HCT116 (cell line): ENCODE measurements at regions not wholly inside any gene's neighbourhood (a gene's known extent, or its start where the extent isn't known, plus 50 kb on each side); places are given as distances from the start of the nearest gene placed in this dataset.

ENCODE experiments used
- ATAC-seq: fragments of 200-7000 bp; cut with Tn5 transposase; 2 replicates; pipeline ENCODE4 v1.9.1; 2020; ENCODE audit warnings: mild to moderate bottlenecking, moderate library complexity
- BruUV-seq: library from RNA; stranded (reverse); fragments of 400-500 nt; replicated peaks from 2 replicates; lab custom pipeline; 2021; lab: Mats Ljungman, UMichigan
- CTCF ChIA-PET: fragments of 300-600 bp; sonication (Branson Sonifier 250); formaldehyde crosslinking; loops from one replicate; lab custom pipeline; 2021; ENCODE audit warnings: antibody characterized with exemption; lab: Charles Lee
- POLR2A ChIA-PET: fragments of 300-600, 350-600 bp; sonication (Branson Sonifier 250); formaldehyde crosslinking; loops from one replicate; lab custom pipeline; 2021; ENCODE audit warnings: antibody characterized with exemption; lab: Charles Lee
- RAD21 ChIA-PET, 2 experiments: fragments of 300-600 bp; sonication (Branson Sonifier 250); formaldehyde crosslinking; loops; one replicate each; lab custom pipeline; 2023; ENCODE audit warnings: low total read pairs in 2 of 2; ENCODE audit not compliant: uncharacterized antibody in 2 of 2, unreplicated experiment in 2 of 2, low non-redundant PET in 1 of 2; lab: Charles Lee
- DNase-seq: peaks from one replicate; pipeline ENCODE4 v3.0.0-alpha.2; 2010; ENCODE audit warnings: low read depth, low spot score
- H2AFZ ChIP-seq: fragments of 200-600 bp; shearing (Covaris generic), sonication (generic); 2 replicates; pipeline ENCODE4 v1.6.1; 2017; ENCODE audit warnings: low read depth, mixed run types, mixed read lengths, antibody characterized with exemption, low read length; ENCODE audit not compliant: poor library complexity, severe bottlenecking
- H3K27ac ChIP-seq: 2 replicates; pipeline ENCODE4 v1.5.1; 2012; ENCODE audit warnings: low read depth, low read length
- H3K27me3 ChIP-seq: fragments of 200-600 bp; sonication (generic); 2 replicates; pipeline ENCODE4 v1.6.1; 2016; ENCODE audit warnings: mixed run types, low read length, mixed read lengths; ENCODE audit not compliant: insufficient read depth
- H3K36me3 ChIP-seq, 2 experiments: fragments of 200-500 bp in 1 of 2; fragments of 200-600 bp in 1 of 2; sonication (Bioruptor generic) in 1 of 2; sonication (generic) in 1 of 2; 2 replicates each; pipeline versions ENCODE4 v1.5.1 to v1.6.1; 2014 to 2016; ENCODE audit warnings: low read length in 2 of 2, inconsistent platforms in 1 of 2, mixed read lengths in 1 of 2, mixed run types in 1 of 2; ENCODE audit not compliant: insufficient read depth in 2 of 2, control insufficient read depth in 1 of 2
- H3K4me1 ChIP-seq, 2 experiments: fragments of 200-600 bp in 1 of 2; sonication (generic) in 1 of 2; 2 replicates each; pipeline versions ENCODE4 v1.5.1 to v1.6.1; 2012 to 2017; ENCODE audit warnings: low read length in 2 of 2, inconsistent platforms in 1 of 2, mild to moderate bottlenecking in 1 of 2, mixed read lengths in 1 of 2, mixed run types in 1 of 2, moderate library complexity in 1 of 2; ENCODE audit not compliant: insufficient read depth in 2 of 2, control insufficient read depth in 1 of 2
- H3K4me2 ChIP-seq: fragments of 200-600 bp; sonication (generic); 2 replicates; pipeline ENCODE4 v1.6.1; 2017; ENCODE audit warnings: mixed run types, low read length, mixed read lengths
- H3K4me3 ChIP-seq, 2 experiments: fragments of 200-600 bp in 1 of 2; sonication (generic) in 1 of 2; replicated peaks in 1 of 2; 2 replicates each; pipeline ENCODE4 v1.5.1; 2011 to 2016; ENCODE audit warnings: low read length in 2 of 2, control low read depth in 1 of 2, low read depth in 1 of 2, mild to moderate bottlenecking in 1 of 2, mixed read lengths in 1 of 2, mixed run types in 1 of 2
- H3K79me2 ChIP-seq: fragments of 200-600 bp; sonication (generic); 2 replicates; pipeline ENCODE4 v1.6.1; 2017; ENCODE audit warnings: mild to moderate bottlenecking, mixed run types, low read length, moderate library complexity, mixed read lengths; ENCODE audit not compliant: insufficient read depth
- H3K9ac ChIP-seq: fragments of 200-600 bp; sonication (generic); 2 replicates; pipeline ENCODE4 v1.6.1; 2016; ENCODE audit warnings: low read length, mixed read lengths
- H3K9me2 ChIP-seq: fragments of 200-600 bp; sonication (generic), shearing (Covaris generic); 2 replicates; pipeline ENCODE4 v1.6.1; 2017; ENCODE audit warnings: mixed run types, mild to moderate bottlenecking, moderate library complexity; ENCODE audit not compliant: insufficient read depth
- H3K9me3 ChIP-seq, 2 experiments: fragments of 200-500 bp in 1 of 2; fragments of 200-600 bp in 1 of 2; sonication (Bioruptor generic) in 1 of 2; sonication (generic) in 1 of 2; 2 replicates each; pipeline ENCODE4 v1.6.1; 2014 to 2017; ENCODE audit warnings: low read length in 2 of 2, mixed read lengths in 2 of 2, inconsistent platforms in 1 of 2, low read depth in 1 of 2, mild to moderate bottlenecking in 1 of 2, mixed run types in 1 of 2, moderate library complexity in 1 of 2; ENCODE audit not compliant: control insufficient read depth in 1 of 2, insufficient read depth in 1 of 2
- H4K20me1 ChIP-seq: fragments of 200-600 bp; sonication (generic), shearing (Covaris generic); 2 replicates; pipeline ENCODE4 v1.6.1; 2017; ENCODE audit warnings: mixed run types, mild to moderate bottlenecking, moderate library complexity; ENCODE audit not compliant: insufficient read depth
- CBX3 ChIP-seq: IDR thresholded peaks from 2 replicates; pipeline ENCODE4 v1.6.1; 2012; ENCODE audit warnings: low read depth
- CEBPB ChIP-seq: IDR thresholded peaks from 2 replicates; pipeline ENCODE4 v1.6.1; 2012; ENCODE audit warnings: low read depth
- ELF1 ChIP-seq: IDR thresholded peaks from 2 replicates; pipeline ENCODE4 v1.6.1; 2012; ENCODE audit warnings: low read depth, borderline replicate concordance
- MAX ChIP-seq: IDR thresholded peaks from 2 replicates; pipeline ENCODE4 v1.6.1; 2012
- SRF ChIP-seq: IDR thresholded peaks from 2 replicates; pipeline ENCODE4 v1.6.1; 2012; ENCODE audit warnings: low read depth
- YY1 ChIP-seq: IDR thresholded peaks from 2 replicates; pipeline ENCODE4 v1.6.1; 2011; ENCODE audit warnings: low read length, low read depth, moderate library complexity, mild to moderate bottlenecking; ENCODE audit not compliant: insufficient replicate concordance; ENCODE audit errors: extremely low read depth
- intact Hi-C: fragments of 100-400 bp; cut with micrococcal nuclease; formaldehyde crosslinking; loops from 2 replicates; pipeline ENCODE4 v1.10.0; 2022
- TF ChIP-seq, protein P1 (sequence below), 3 experiments: fragments of 200-600 bp in 1 of 3; sonication (generic) in 1 of 3; IDR thresholded peaks in 2 of 3; conservative IDR thresholded peaks in 1 of 3; 2 replicates each; pipeline ENCODE4 v1.5.1; 2012 to 2017; ENCODE audit warnings: low read depth in 2 of 3, low read length in 2 of 3, antibody characterized with exemption in 1 of 3, borderline replicate concordance in 1 of 3, control low read depth in 1 of 3, mild to moderate bottlenecking in 1 of 3, mixed read lengths in 1 of 3, mixed run types in 1 of 3, moderate library complexity in 1 of 3; ENCODE audit not compliant: insufficient read depth in 1 of 3

DNA sequence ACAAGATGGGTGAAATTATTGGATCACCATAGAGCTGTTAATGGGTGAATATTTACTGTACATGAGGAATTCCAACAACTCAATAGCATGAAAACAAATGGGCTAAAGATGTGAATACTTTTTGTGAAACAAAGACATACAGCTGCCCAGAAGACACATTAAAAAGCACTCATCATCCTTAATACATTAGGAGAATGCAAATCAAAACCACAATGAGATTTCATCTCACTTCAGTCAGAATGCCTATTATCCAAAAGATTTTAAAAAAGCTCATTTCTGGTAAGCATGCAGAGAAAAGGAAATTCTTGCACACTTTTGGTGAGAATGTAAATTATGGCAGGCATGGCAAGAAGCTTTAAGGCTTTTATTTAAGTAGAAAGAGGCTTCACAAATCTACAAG, 770.8 kb upstream of the AMELY start:
- intact Hi-C loops, result no loop called here
- TF ChIP-seq, protein P1, sequence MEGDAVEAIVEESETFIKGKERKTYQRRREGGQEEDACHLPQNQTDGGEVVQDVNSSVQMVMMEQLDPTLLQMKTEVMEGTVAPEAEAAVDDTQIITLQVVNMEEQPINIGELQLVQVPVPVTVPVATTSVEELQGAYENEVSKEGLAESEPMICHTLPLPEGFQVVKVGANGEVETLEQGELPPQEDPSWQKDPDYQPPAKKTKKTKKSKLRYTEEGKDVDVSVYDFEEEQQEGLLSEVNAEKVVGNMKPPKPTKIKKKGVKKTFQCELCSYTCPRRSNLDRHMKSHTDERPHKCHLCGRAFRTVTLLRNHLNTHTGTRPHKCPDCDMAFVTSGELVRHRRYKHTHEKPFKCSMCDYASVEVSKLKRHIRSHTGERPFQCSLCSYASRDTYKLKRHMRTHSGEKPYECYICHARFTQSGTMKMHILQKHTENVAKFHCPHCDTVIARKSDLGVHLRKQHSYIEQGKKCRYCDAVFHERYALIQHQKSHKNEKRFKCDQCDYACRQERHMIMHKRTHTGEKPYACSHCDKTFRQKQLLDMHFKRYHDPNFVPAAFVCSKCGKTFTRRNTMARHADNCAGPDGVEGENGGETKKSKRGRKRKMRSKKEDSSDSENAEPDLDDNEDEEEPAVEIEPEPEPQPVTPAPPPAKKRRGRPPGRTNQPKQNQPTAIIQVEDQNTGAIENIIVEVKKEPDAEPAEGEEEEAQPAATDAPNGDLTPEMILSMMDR (IDR thresholded peaks at IDR 0.05 in 2 of 3, conservative IDR thresholded peaks at IDR 0.05 in 1 of 3; ENCODE audit: borderline replicate concordance in 1 of 3, insufficient read depth in 1 of 3, low read depth in 2 of 3, low read length in 2 of 3), result no peak
- TF ChIP-seq MAX, result no peak
- TF ChIP-seq YY1, result no peak
- TF ChIP-seq CEBPB, result no peak
- no peak for TF ChIP-seq ELF1
- no peak for TF ChIP-seq SRF
- ChIA-PET RAD21 (no interaction called here), POLR2A (no interaction called here), CTCF (no interaction called here)
- Histone ChIP-seq H3K4me1 (no peaks in the 10 kb centered on the region), H2AFZ (no peak overlapping the region), H3K27ac (no peak overlapping the region), H3K9ac (no peak overlapping the region), H3K4me2 (no peak overlapping the region), H3K4me3 (no peak overlapping the region), H3K9me2 (no peaks in the 10 kb centered on the region), H4K20me1 (no peaks in the 10 kb centered on the region), H3K27me3 (no peaks in the 10 kb centered on the region), H3K79me2 (no peaks in the 10 kb centered on the region), H3K36me3 (no peaks in the 10 kb centered on the region), H3K9me3 (no peaks in the 10 kb centered on the region)
- DNase-seq (no peak), ATAC-seq (no peak)
- no TSS peak for BruUV-seq

DNA sequence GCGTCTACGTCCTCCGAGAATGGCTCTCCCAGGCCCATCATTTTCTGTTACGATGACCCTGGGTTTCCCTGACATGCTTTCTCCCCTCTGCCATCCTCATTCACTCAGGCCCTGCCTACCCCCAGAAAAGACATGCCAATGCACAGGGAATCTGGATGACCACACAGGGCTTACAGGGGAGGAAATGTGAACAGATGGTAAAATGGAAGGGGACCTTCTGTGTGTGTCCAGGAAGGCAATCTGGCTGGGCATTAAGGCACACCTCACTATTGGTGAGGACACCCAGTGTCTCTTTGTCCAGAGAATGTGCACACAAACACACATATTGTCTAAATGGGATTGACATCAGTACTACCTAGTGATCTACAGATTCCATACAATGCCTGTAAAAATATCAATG, 769.9 kb upstream of the AMELY start:
- Histone ChIP-seq H2AFZ (no peak overlapping the region), H3K27ac (no peak overlapping the region), H3K9me2 (no peaks in the 10 kb centered on the region), H3K4me1 (no peaks in the 10 kb centered on the region), H3K79me2 (no peaks in the 10 kb centered on the region), H3K4me2 (no peak overlapping the region), H3K9me3 (no peaks in the 10 kb centered on the region), H3K4me3 (no peak overlapping the region), H3K9ac (no peak overlapping the region), H4K20me1 (no peaks in the 10 kb centered on the region), H3K36me3 (no peaks in the 10 kb centered on the region), H3K27me3 (no peaks in the 10 kb centered on the region)
- ChIA-PET CTCF (no interaction called here), RAD21 (no interaction called here), POLR2A (no interaction called here)
- ATAC-seq, result no peak
- TF ChIP-seq CBX3, result no peak
- no peak for TF ChIP-seq SRF
- DNase-seq, result no peak
- BruUV-seq, result no TSS peak
- intact Hi-C loops, result no loop called here
